ENCODE measurements at regions not wholly inside any gene's neighbourhood (a gene's known extent, or its start where the extent isn't known, plus 50 kb on each side); places are given as distances from the start of the nearest gene placed in this dataset.
"Not testable (repeated sequence)": the region's sequence is repeated elsewhere in the genome, so short reads cannot be mapped to it uniquely, and the experiment has no call there.

GRCh38 chr4:148643851-148644250 is 201.6 kb upstream of the NR3C2 start:
- DNase-seq (ENCODE audit: low spot score), result no peak

GRCh38 chr4:148642907-148643306 is 200.7 kb upstream of the NR3C2 start:
- DNase-seq (ENCODE audit: low spot score), result no peak

- not testable (repeated sequence) for DNase-seq (ENCODE audit: low spot score)
These were observed 195.9 kb upstream of the NR3C2 start for GRCh38 chr4:148638079-148638478.

- DNase-seq (ENCODE audit: low spot score), result not testable (repeated sequence)
These were observed 195.2 kb upstream of the NR3C2 start for GRCh38 chr4:148637453-148637852.

DNA sequence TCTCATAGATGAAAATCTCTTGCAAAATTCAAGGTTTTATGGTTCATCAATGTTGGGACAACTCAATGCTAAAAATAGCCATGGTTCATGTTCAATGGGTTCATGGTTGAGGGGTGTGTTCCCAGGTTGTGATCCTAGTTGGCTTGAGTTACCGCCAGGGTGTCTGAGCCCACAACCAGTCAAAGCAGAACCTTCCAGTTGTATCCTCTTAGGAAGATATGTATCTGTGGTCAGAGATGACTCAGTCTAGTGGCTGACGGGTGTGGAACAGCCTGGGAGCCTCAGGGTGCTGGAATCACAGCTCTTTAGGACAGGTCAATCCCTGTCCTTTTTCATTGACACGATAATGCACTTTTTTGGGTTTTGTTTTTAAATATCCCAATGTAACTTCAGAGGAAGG is 192.3 kb upstream of the NR3C2 start:
- DNase-seq (ENCODE audit: low spot score), result no peak

DNA sequence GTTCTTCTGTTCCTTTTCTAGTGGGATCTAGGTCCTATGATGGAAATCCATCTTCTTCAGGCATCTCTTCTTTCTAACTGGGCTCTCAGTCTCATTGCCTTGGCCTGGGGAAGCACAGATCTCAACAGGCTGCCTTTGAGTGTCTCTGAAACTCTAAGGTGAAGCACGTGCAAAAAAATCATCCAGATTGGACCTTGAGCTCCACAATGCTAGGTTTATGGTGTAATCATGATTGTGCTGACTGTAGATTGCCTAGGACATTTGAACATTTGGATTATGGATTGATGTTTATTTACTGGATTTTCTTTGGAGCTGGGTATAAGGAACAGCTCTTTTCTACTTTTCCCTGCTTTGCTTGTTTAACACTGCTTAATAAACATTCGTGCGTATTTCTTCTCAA is 191.5 kb upstream of the NR3C2 start:
- DNase-seq (ENCODE audit: low spot score), result no peak

DNA sequence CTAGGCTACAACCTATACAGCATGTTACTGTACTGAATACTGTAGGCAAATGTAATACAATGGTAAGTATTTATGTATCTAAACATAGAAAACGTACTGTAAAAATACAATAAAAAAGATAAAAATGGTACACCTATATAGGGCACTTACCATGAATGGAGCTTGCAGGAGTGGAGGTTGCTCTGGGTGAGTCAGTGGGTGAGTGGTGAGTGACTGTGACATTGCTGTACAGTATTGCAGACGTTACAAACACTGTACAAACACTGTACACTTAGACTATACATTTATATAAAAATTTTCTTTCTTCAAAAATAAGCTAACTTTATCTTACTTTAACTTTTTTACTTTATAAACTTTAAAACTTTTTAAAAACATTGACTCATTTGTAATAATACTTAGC is 190.3 kb upstream of the NR3C2 start:
- DNase-seq (ENCODE audit: low spot score), result no peak

- no peak for DNase-seq (ENCODE audit: low spot score)
These were observed 187.8 kb upstream of the NR3C2 start for GRCh38 chr4:148630051-148630450.

DNA sequence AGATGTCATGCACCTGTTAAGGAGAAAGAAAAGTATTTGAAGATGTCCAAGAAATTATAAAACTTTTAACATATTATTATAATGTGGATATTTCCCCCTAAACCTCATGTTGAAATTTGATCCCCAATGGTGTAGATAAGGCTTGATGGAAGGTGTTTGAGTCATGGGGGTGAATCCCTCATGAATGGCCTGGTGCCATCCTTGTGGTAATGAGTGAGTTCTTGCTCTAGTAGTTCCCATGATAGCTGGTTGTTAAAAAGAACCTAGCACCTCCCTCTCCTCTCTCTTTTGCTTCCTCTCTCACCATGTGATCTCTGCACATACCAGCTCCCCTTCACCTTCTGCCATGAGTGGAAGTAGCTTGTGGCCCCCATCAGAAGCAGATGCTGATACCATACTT is 176.6 kb upstream of the NR3C2 start:
- no peak for DNase-seq (ENCODE audit: low spot score)

DNA sequence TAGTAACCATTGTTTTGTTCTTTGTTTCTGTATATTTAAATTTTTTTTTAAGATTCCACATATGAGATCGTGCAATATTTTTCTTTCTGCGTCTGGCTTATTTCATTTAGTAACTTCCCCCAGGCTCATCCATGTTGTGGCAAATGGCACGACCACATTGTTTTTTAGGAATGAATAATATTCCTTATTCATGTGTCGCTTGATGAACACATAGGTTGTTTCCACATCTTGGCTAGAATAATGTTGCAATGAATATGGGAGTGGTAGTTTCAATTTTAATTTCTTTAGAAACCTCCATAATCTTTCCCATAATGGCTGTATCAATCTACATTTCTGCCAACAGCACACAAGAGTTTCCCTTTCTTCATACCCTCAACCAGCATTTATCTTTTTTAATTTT is 166.8 kb upstream of the NR3C2 start:
- no peak for DNase-seq (ENCODE audit: low spot score)

GRCh38 chr4:148598418-148599207 is 156.4 kb upstream of the NR3C2 start:
- DNase-seq (ENCODE audit: low spot score), result not testable (repeated sequence)

GRCh38 chr4:148589182-148589581 is 147.0 kb upstream of the NR3C2 start:
- DNase-seq (ENCODE audit: low spot score), result no peak

GRCh38 chr4:148575577-148575976 is 133.4 kb upstream of the NR3C2 start:
- no peak for DNase-seq (ENCODE audit: low spot score)

DNA sequence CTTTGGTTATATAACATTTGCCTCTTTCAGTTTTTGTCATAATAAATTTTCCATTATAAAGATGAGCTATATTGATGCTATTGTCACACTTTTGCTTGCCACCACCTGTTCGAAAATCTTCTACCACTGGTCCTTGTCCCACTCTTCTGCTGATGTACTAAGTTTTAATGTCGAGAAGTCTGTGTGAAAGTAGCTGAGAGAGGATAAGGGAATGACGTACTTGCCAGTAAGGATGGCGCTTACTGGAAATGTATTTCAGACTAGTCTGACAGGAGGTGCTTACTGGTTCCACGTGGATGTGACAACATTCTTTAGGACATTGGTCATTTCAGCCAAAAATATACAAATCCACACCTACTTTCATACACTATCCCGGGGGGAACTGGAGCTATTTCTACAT is 132.7 kb upstream of the NR3C2 start:
- DNase-seq (ENCODE audit: low spot score), result no peak

- no peak for DNase-seq (ENCODE audit: low spot score)
These were observed 132.3 kb upstream of the NR3C2 start for GRCh38 chr4:148574502-148574901.

DNA sequence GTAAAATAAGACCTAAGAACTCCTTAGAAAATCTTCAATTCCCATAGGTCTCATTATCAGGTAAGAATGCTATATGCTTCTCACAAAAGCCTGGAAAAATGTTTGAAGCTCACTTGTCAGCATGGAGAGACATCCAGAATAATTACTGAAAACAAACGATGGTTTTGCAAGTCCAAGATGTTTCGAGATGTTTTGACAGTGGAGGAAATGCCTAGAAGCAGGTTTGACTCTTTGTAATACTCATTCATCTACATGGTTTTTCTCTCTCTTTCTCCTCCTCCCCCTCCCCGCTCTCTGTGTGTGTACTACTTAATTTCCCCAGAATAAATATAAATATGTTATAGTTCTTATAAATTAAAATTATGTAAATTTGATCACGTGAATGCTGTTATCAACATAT is 131.9 kb upstream of the NR3C2 start:
- no peak for DNase-seq (ENCODE audit: low spot score)

GRCh38 chr4:148573296-148573695 is 131.1 kb upstream of the NR3C2 start:
- DNase-seq (ENCODE audit: low spot score), result no peak

DNA sequence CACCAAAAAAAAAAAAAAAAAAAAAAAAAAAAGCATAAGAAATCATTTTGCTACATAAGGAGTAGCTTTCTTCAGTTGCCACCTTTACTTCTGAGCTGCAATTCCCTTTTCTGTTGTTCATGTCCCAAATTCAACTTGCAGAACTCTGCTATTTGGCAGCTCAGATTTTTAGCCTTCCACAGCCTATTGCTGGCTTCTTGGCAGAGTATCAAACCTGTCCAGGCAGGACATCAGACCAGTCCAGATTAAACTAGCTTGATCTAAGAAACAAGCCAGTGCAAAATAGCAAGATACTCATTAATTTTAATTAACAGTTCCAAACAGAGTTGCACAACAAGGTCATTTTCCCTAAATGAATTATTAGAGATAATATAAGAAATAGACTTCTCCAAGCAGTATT is 123.6 kb upstream of the NR3C2 start:
- no peak for DNase-seq (ENCODE audit: low spot score)

DNA sequence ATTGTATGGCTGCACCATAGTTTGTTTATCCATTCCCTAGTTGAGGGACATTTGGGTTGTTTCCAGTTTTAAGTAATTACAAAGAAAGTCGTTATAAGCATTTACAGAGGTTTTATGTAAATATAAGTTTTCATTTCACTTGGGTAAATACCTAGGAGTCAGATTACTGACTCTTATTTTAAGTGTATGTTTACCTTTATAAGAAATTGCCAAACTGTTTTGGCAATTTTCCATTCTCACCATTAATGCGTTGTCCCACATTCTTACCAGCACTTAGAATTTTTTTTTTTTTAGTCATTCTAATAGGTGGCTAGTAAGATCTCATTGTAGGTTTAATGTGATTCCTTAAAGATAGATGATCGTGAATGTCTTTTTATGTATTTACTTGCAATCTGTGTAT is 121.5 kb upstream of the NR3C2 start:
- DNase-seq (ENCODE audit: low spot score), result no peak

DNA sequence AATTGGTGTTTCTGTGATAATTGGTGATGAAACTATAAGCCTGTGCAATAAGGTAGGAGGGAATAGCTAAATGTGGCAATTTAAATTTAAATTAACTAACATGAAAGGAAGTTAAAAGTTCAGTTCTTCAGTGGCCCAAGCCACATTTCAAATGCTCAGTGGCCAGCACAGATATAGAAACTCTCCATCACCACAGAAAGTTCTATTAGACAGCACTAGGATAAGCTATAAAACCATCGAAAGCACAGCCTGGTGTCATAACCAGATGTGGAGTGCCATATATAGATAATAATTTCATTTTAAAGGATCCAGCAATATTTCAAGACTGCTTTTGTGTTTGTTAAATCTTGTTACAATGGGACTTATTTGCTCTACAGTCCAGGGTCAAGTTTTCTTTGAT is 119.3 kb upstream of the NR3C2 start:
- no peak for DNase-seq (ENCODE audit: low spot score)

GRCh38 chr4:148557793-148558192 is 115.6 kb upstream of the NR3C2 start:
- no peak for DNase-seq (ENCODE audit: low spot score)

DNA sequence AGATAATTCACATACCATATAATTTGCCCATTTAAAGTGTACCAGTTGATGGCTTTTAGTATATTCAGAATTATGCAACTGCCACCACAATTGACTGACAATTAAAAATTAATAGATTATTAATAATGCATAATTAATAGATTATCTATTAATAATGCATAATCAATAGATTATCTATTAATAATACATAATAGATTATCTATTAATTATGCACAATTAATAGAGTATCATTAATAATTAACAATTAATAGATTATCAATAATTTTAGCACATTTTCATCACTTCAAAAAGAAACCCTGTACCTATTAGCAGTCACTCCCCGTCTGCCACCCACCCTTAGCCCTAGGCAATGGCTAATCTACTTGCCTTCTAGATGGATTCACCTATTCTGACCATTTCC is 108.6 kb upstream of the NR3C2 start:
- DNase-seq (ENCODE audit: low spot score), result no peak

- DNase-seq (ENCODE audit: low spot score), result peak; percentile 29
These were observed 100.9 kb upstream of the NR3C2 start for GRCh38 chr4:148542922-148543623.

Data from activated CD4-positive, alpha-beta T cell treated with anti-CD3 and anti-CD28 coated beads, Interleukin-2, Interleukin-4, amounts not matched to agents 100 ng/mL and 50 ng/mL, durations not matched to agents 16 hours and 8 hours (primary cell).